Fibroblast of upper back skin (primary cell): ENCODE measurements at regions not wholly inside any gene's neighbourhood (a gene's known extent, or its start where the extent isn't known, plus 50 kb on each side); places are given as distances from the start of the nearest gene placed in this dataset.

Experiments used
- DNase-seq: peaks from one replicate; pipeline ENCODE4 v3.0.0-alpha.2; 2013

DNA sequence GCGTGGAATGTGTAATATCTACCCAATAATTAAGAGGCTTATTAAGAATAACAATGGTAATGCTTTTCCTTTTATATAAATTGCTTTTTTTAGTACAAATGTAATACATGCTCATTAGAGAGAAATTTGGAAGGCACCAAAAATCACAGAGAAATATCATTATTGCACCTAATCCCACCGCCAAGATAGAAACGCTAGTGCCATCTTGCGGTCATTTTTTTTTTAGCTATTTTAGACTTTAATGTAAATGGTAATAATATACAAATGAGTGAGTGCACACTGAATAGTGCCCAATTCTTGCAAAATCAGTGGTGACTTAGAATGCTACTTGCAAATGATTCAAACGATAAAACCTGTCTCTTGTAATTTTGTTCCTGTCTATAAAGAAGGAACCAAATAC is 576.8 kb upstream of the TMEM132C start:
- no peak for DNase-seq

- DNase-seq: no peak
Measured at GRCh38 chr12:127696963-127697362, 570.0 kb upstream of the TMEM132C start.

GRCh38 chr12:127703026-127703425 is 563.9 kb upstream of the TMEM132C start:
- DNase-seq: no peak

GRCh38 chr12:127711108-127711507 is 555.9 kb upstream of the TMEM132C start:
- DNase-seq: no peak

- DNase-seq: no peak
Measured at GRCh38 chr12:127712561-127712960, 554.4 kb upstream of the TMEM132C start.

GRCh38 chr12:127716166-127716565 is 550.8 kb upstream of the TMEM132C start:
- DNase-seq: no peak

DNA sequence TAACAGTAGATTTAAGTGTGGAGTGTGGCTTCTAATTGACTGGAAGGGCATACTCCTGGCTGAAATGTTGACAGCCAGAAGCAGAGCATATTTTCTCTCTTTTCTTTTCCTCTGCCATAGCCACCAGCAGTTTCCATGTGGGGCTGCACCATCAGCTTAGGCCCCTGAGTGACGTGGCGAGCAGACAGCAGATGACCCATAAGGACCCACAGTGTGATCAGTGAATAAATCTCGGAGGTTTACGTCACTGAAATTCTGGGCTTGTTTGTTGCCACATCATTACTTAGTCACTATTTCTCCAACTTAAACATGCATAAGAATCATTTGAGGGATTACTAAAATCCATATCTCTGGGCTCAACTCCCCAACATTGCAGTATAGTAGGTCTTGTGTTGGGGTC is 549.7 kb upstream of the TMEM132C start:
- peak; percentile 8 for DNase-seq

- DNase-seq: no peak
Measured at GRCh38 chr12:127720334-127720733, 546.6 kb upstream of the TMEM132C start.

DNA sequence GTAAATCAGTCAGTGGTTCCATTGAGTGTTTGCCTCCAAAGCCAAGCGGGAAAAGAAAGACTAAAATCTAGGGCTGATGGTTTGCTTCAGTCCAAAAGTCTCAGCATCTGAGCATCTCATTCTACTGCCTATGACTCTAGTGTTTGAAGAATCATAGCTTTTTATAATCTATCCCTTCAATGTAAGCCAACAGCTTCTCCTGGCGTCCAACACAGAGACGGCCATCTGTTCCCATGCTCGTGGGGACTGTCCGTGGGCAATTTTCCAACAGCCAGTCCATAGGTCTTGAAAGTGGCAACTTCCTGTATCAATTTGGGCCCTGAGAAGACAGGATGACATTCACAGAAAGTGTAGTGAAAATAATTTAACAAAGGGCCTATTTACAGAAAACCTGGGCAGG is 544.4 kb upstream of the TMEM132C start:
- DNase-seq: no peak

DNA sequence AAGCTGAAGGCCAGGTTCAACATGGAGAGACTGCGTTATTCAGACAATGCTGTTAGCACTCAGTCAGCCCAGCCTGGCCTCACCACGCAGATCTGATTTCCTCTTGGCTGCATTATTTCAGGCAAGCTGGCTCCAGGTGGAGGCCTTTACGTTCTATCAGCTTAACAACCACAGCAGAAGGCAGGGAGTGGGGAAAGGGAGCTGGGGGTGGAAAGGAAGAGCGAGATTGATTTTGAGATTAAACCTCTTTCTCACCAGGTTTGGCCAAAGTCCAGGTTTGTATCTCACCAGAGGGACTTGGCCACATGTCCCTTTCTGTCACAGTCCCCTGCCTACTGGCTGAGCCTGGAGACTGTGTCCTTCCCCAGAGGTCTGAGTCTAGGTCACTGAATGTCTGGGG is 543.7 kb upstream of the TMEM132C start:
- DNase-seq: no peak

- no peak for DNase-seq
Measured at GRCh38 chr12:127726671-127727315, 540.2 kb upstream of the TMEM132C start.

GRCh38 chr12:127728285-127728684 is 538.7 kb upstream of the TMEM132C start:
- no peak for DNase-seq

DNA sequence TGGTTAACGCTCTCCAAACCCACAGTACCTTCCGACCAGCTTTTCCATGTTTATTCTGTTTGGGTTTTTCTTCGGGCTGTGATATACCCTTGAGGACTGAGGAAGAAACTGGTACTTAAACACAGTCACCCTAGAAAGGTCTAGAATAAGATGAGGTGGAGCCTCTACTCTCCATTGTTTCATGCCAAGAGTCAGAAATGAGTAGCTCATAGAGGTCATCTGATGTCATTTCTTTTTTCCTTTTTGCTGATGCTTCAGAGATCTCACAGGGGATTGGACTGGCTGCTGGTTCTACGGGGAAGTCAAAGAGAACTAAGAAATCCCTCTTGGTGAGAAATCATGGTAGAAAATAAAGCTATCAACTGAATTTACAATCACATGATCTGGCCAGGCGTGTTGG is 538.2 kb upstream of the TMEM132C start:
- DNase-seq: no peak

DNA sequence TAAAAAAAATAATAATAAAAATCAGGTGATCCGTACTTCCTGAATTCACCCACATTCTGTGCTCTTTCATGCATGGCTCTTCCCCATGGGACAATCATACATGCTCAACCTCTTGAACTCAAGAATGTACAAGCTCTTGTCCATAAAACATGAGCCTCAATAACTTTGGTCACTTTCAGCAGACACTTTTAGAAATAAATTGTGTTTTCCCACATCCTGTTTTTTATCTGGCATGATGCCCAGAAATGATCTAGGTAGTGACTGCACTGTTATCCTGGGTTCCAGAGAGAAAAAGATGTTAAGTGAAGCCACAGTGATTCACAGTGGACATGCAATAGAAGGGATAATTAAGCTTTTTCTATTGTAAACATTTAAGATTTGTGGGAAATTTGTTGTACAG is 537.6 kb upstream of the TMEM132C start:
- DNase-seq: peak; percentile 49

DNA sequence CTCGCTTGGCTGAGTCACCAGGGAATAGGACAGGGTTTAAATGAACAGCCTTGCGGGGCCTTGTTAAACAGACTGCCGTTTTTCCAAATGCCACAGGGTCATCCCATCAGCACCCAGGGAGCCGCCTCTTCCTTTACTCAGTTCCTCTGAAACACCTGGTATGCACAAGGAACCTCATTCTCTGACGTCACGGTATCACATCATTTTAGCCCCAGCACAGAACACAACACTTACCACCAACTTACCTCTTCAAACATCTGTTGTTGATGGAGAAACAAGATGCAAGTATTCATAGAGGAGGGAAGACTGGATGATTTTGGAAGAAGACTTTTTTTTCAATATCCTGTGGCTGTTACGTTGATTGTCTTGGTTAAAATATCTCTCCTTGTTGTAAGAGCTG is 535.3 kb upstream of the TMEM132C start:
- DNase-seq: peak; percentile 5

- no peak for DNase-seq
Measured at GRCh38 chr12:127742231-127742630, 524.7 kb upstream of the TMEM132C start.

DNA sequence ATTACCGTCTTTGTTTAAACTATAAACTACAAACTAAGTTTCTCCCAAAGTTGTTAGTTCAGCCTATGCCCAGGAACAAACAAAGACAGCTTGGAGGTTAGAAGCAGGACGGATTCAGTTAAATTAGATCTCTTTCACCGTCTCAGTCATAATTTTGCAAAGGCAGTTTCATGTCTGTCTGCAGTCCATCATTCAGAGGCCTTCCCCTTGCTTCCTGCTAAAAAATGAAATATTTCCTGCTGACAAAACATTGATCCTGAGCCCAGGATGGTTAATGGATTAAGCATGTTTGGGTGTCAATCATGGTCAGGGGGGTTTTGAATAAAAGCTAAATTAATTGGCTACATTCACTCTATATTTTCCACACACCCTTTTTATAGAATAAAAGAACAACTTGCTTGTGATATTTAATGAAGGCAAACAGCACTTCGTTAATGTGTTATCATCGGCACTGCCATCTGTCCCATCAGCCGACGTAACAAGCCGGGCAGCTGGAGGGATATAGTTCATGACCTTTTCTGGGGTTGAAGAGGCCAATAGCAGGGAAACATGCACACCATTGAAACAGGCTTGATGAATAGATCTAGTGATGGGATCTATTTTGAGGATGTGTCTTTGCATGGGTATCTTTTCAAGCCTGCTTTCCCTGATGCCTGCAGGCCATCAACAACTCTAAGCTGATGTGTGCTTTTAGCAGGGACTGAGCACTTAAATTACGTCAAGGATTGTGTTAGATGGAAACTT is 521.3 kb upstream of the TMEM132C start:
- peak; percentile 42 for DNase-seq

DNA sequence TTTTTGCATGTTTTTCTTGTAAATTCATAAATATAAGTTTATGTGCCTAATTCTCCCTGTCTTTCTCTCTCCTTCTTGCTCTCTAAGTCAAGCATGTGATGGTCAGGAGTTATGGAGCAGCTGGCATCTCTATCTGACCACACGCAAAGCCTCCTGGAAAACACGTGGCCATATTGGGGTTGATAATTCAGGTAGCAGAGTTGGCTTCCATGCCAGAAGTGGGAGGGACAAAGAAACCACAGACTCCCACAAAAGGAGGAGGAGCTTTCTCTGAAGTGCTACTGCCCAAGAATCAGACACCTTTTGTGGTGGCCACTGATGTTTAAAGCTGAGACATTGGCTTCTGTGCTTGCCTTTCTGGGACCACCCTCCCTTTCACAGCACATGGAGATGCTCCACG is 517.6 kb upstream of the TMEM132C start:
- no peak for DNase-seq

GRCh38 chr12:127750076-127750840 is 516.7 kb upstream of the TMEM132C start:
- DNase-seq: peak; percentile 8

DNA sequence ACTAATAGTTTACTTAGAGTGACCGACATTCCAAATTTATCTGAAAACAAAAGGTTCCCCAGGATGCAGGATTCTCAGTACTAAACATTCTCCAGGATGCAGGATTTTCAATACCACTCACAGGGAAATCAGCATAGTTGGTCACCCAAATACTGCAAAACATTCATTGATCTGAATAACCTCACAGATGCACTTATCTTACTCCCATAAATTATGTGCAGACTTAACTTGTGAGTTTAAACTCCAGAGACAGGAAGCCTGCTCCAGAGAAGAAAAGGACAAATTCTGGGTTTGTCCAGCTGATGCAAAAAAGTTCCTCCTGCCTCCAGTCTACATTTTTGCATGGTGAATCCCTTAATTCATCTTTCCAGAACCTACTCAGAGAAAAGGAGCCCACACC is 514.2 kb upstream of the TMEM132C start:
- DNase-seq: no peak

- DNase-seq: no peak
Measured at GRCh38 chr12:127760357-127760756, 506.6 kb upstream of the TMEM132C start.

DNA sequence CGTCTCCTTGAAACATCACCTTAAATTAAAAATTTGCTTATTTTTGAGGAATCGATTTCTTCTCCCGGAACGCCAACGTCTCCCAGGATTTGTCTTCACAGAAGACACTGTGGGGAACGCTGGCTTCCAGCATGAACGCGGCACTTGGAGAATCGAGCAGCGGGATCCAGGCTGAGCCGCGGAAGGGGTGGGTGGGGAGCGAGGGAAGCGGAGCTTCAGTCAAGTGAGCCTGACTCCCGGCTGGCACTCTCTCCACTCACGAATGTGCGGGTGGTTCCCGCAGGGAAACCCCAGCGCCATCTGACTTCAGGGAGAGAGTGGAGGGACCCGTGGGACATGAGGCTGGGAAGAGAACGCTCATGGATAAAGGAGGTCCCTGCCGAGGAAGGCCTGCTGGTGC is 506.0 kb upstream of the TMEM132C start:
- DNase-seq: no peak

GRCh38 chr12:127761880-127762279 is 505.1 kb upstream of the TMEM132C start:
- DNase-seq: no peak

DNA sequence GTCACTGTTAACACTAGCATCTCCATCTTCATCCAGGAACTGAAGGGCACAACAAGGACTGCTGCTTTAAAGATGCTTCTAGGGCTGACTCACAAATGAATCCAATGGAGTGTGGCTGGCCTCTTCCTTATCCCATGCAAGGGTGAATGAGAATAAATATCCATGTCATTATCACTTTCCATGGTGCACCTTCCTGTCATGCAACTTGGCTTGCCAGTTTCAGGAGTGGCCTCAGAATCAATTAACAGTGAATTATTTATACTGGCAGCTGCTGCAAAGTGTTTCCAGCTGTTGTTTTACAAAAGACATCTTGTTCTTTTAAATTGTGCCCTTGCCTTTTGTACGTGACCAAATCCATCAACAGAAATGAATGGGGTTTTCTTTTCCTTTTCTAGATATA is 499.3 kb upstream of the TMEM132C start:
- DNase-seq: no peak
